ENCODE measurements at regions not wholly inside any gene's neighbourhood (a gene's known extent, or its start where the extent isn't known, plus 50 kb on each side); places are given as distances from the start of the nearest gene placed in this dataset.

GRCh38 chr3:193873426-193874201 lies 262.3 kb upstream of the HES1 start:
- TF ChIP-seq EZH2phosphoT487 (IDR thresholded peaks at IDR 0.05; ENCODE audit: low read depth, severe bottlenecking, unreplicated experiment) (no peak), CTCF (IDR thresholded peaks at IDR 0.05; ENCODE audit: poor library complexity) (no peak)

Data from hepatocyte (in vitro differentiated cells).